ENCODE measurements at regions not wholly inside any gene's neighbourhood (a gene's known extent, or its start where the extent isn't known, plus 50 kb on each side); places are given as distances from the start of the nearest gene placed in this dataset.

DNA sequence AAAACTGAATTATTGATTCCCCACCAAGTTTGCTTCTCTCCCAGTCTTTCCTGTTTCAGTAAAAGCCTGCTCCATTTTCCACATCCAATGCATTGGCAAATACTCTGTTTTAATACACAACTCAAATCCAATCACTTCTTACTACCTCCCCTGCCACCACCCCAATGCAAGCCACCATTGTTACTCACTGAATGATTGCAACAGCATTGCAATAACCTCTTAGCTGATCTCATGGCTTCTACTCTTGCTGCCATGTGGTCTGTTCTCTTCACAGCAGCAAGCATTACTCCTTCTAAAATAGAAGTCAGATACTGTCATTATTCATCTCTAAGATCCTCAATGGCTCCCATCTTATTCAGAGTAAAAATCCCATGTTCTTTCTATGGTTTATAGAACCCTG is 123.4 kb downstream of the ATP6V1G3 start:
- Histone ChIP-seq H3K9me1 (replicated peaks; ENCODE audit: control insufficient read depth, extremely low read depth, insufficient read depth, low read length) (no peaks in the 10 kb centered on the region), H4K20me1 (replicated peaks; ENCODE audit: control insufficient read depth, extremely low read depth, insufficient read depth, low read length) (no peaks in the 10 kb centered on the region), H3K9me3 (replicated peaks; ENCODE audit: control insufficient read depth, insufficient read depth, low read length) (no peaks in the 10 kb centered on the region), H3K4me2 (ENCODE audit: insufficient read depth, low read length) (no peak overlapping the region), H3K79me2 (ENCODE audit: control insufficient read depth, insufficient read depth, low read length) (no peaks in the 10 kb centered on the region), H3K4me3 (replicated peaks in 1 of 3; ENCODE audit: insufficient read depth in 1 of 3, low read depth in 1 of 3, low read length in 3 of 3) (no peak overlapping the region), H3K4me1 (ENCODE audit: control insufficient read depth, extremely low read depth, insufficient read depth, low read length) (no peaks in the 10 kb centered on the region), H3K36me3 (ENCODE audit: control insufficient read depth in 2 of 2, extremely low read depth in 1 of 2, insufficient read depth in 2 of 2, low read length in 2 of 2) (no peaks in the 10 kb centered on the region), H3K27me3 (ENCODE audit: control insufficient read depth in 2 of 2, insufficient read depth in 2 of 2, low read length in 2 of 2) (no peaks in the 10 kb centered on the region), H2AFZ (ENCODE audit: low read depth, low read length) (no peak overlapping the region), H3K9ac (replicated peaks; ENCODE audit: extremely low read depth, insufficient read depth, low read length) (no peak overlapping the region), H3K27ac (ENCODE audit: insufficient read depth, low read depth, low read length) (no peak overlapping the region)
- ChIA-PET CTCF (no interaction called here), POLR2A (no interaction called here)
- intact Hi-C loops (cut with micrococcal nuclease): no loop called here
- DNase-seq (ENCODE audit: low read depth, low spot score): no peak
- TF ChIP-seq, protein P1, sequence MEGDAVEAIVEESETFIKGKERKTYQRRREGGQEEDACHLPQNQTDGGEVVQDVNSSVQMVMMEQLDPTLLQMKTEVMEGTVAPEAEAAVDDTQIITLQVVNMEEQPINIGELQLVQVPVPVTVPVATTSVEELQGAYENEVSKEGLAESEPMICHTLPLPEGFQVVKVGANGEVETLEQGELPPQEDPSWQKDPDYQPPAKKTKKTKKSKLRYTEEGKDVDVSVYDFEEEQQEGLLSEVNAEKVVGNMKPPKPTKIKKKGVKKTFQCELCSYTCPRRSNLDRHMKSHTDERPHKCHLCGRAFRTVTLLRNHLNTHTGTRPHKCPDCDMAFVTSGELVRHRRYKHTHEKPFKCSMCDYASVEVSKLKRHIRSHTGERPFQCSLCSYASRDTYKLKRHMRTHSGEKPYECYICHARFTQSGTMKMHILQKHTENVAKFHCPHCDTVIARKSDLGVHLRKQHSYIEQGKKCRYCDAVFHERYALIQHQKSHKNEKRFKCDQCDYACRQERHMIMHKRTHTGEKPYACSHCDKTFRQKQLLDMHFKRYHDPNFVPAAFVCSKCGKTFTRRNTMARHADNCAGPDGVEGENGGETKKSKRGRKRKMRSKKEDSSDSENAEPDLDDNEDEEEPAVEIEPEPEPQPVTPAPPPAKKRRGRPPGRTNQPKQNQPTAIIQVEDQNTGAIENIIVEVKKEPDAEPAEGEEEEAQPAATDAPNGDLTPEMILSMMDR (IDR thresholded peaks at IDR 0.05; ENCODE audit: extremely low read depth in 1 of 2, insufficient read depth in 1 of 2, low read depth in 1 of 2, low read length in 2 of 2): no peak
- TF ChIP-seq EZH2 (IDR thresholded peaks at IDR 0.05; ENCODE audit: borderline replicate concordance, low read depth, low read length, severe bottlenecking) (no peak), JUN (IDR thresholded peaks at IDR 0.05; ENCODE audit: borderline replicate concordance, insufficient read depth, insufficient read length, low read depth) (no peak), POLR2A (IDR thresholded peaks at IDR 0.05; ENCODE audit: low read depth, low read length) (no peak), GATA2 (IDR thresholded peaks at IDR 0.05; ENCODE audit: insufficient read depth, insufficient read length, low read depth, low read length) (no peak), MYC (IDR thresholded peaks at IDR 0.05; ENCODE audit: low read depth, low read length) (no peak), POLR2AphosphoS5 (IDR thresholded peaks at IDR 0.05; ENCODE audit: insufficient read depth, low read depth, low read length) (no peak), FOS (IDR thresholded peaks at IDR 0.05; ENCODE audit: borderline replicate concordance, insufficient read depth, low read length) (no peak)
- TF ChIP-seq, protein P2, sequence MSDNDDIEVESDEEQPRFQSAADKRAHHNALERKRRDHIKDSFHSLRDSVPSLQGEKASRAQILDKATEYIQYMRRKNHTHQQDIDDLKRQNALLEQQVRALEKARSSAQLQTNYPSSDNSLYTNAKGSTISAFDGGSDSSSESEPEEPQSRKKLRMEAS (IDR thresholded peaks at IDR 0.05; ENCODE audit: insufficient read depth, insufficient read length): no peak
- BruUV-seq (replicated peaks): no TSS peak
- FAIRE-seq: no peak
- dilution Hi-C loops (cut with MboI; ENCODE audit: extremely low pct_ligation_motif_present, low sequenced_read_pairs): no loop called here
